ENCODE measurements at regions not wholly inside any gene's neighbourhood (a gene's known extent, or its start where the extent isn't known, plus 50 kb on each side); places are given as distances from the start of the nearest gene placed in this dataset.
A peak's percentile ranks its signal among the peaks of the same experiment; 100 is the strongest.
"Not testable (repeated sequence)": the region's sequence is repeated elsewhere in the genome, so short reads cannot be mapped to it uniquely, and the experiment has no call there.

GRCh38 chrY:19521976-19522375 lies 222.6 kb downstream of the KDM5D start:
- DNase-seq: no peak

GRCh38 chrY:19503092-19503449 lies 241.5 kb downstream of the KDM5D start:
- DNase-seq: no peak

GRCh38 chrY:19502169-19503091 lies 242.1 kb downstream of the KDM5D start:
- no peak for DNase-seq

GRCh38 chrY:19498556-19498955 lies 246.0 kb downstream of the KDM5D start:
- no peak for DNase-seq

GRCh38 chrY:19487494-19487893 lies 257.0 kb downstream of the KDM5D start:
- no peak for DNase-seq

- no peak for DNase-seq
These were observed 259.5 kb downstream of the KDM5D start for GRCh38 chrY:19484997-19485396.

- DNase-seq: no peak
These were observed 265.4 kb downstream of the KDM5D start for GRCh38 chrY:19479141-19479540.

- no peak for DNase-seq
These were observed 266.6 kb downstream of the KDM5D start for GRCh38 chrY:19477959-19478358.

- DNase-seq: no peak
These were observed 278.7 kb downstream of the KDM5D start for GRCh38 chrY:19465809-19466208.

- no peak for DNase-seq
These were observed 287.6 kb downstream of the KDM5D start for GRCh38 chrY:19456855-19457448.

GRCh38 chrY:19433059-19433458 lies 311.5 kb downstream of the KDM5D start:
- DNase-seq: peak; percentile 4

- DNase-seq: no peak
These were observed 316.6 kb downstream of the KDM5D start for GRCh38 chrY:19427736-19428518.

GRCh38 chrY:19427191-19427590 lies 317.3 kb downstream of the KDM5D start:
- DNase-seq: not testable (repeated sequence)

- DNase-seq: no peak
These were observed 333.4 kb downstream of the KDM5D start for GRCh38 chrY:19410980-19411766.

- DNase-seq: no peak
These were observed 338.3 kb downstream of the KDM5D start for GRCh38 chrY:19406246-19406645.

GRCh38 chrY:19405598-19405997 lies 338.9 kb downstream of the KDM5D start:
- DNase-seq: no peak

- DNase-seq: no peak
These were observed 351.6 kb downstream of the KDM5D start for GRCh38 chrY:19392876-19393275.

GRCh38 chrY:19391922-19392321 lies 352.6 kb downstream of the KDM5D start:
- no peak for DNase-seq

- DNase-seq: no peak
These were observed 379.2 kb downstream of the KDM5D start for GRCh38 chrY:19365321-19365720.

GRCh38 chrY:19357249-19357648 lies 387.3 kb downstream of the KDM5D start:
- DNase-seq: no peak

- no peak for DNase-seq
These were observed 387.8 kb downstream of the KDM5D start for GRCh38 chrY:19356735-19357134.

GRCh38 chrY:19354857-19355173 lies 389.7 kb downstream of the KDM5D start:
- DNase-seq: no peak

Data from HCEC 1CT (cell line).